Effector memory CD4-positive, alpha-beta T cell (primary cell): ENCODE measurements at regions not wholly inside any gene's neighbourhood (a gene's known extent, or its start where the extent isn't known, plus 50 kb on each side); places are given as distances from the start of the nearest gene placed in this dataset.

Experiments used
- DNase-seq, 3 donors: peaks; one replicate each; pipeline ENCODE4 v3.0.0-alpha.2; 2020
- H3K27ac ChIP-seq: 2 replicates; pipeline ENCODE4 v1.7.0; 2013; ENCODE audit warnings: mild to moderate bottlenecking, low read length, moderate library complexity; ENCODE audit not compliant: insufficient read depth, poor library complexity, severe bottlenecking
- H3K27me3 ChIP-seq: replicated peaks from 2 replicates; pipeline ENCODE4 v1.7.0; 2013; ENCODE audit warnings: mild to moderate bottlenecking, low read length; ENCODE audit not compliant: insufficient read depth, control insufficient read depth, poor library complexity, severe bottlenecking
- H3K36me3 ChIP-seq: 2 replicates; pipeline ENCODE4 v1.7.0; 2013; ENCODE audit warnings: mild to moderate bottlenecking, low read length, moderate library complexity; ENCODE audit not compliant: control insufficient read depth, insufficient read depth
- H3K4me1 ChIP-seq: 2 replicates; pipeline ENCODE4 v1.7.0; 2013; ENCODE audit warnings: low read length, mild to moderate bottlenecking; ENCODE audit not compliant: control insufficient read depth, insufficient read depth, poor library complexity, severe bottlenecking
- H3K4me3 ChIP-seq: 2 replicates; pipeline ENCODE4 v1.7.0; 2013; ENCODE audit warnings: low read length, low read depth, mild to moderate bottlenecking; ENCODE audit not compliant: insufficient read depth, poor library complexity, severe bottlenecking
- H3K9me3 ChIP-seq: 2 replicates; pipeline ENCODE4 v1.7.0; 2013; ENCODE audit warnings: mild to moderate bottlenecking, low read length, moderate library complexity; ENCODE audit not compliant: control insufficient read depth

GRCh38 chr1:82795508-82796149 is 994.9 kb downstream of the ADGRL2 start:
- no peak for DNase-seq
- Histone ChIP-seq H3K4me1 (no peaks in the 10 kb centered on the region), H3K4me3 (no peak overlapping the region), H3K27me3 (no peaks in the 10 kb centered on the region), H3K36me3 (no peaks in the 10 kb centered on the region), H3K27ac (no peak overlapping the region), H3K9me3 (peaks cover 1% of the 10 kb centered on the region)

- H3K36me3 ChIP-seq = no peaks in the 10 kb centered on the region
- H3K27me3 ChIP-seq = no peaks in the 10 kb centered on the region
- H3K4me3 ChIP-seq = no peak overlapping the region
- no peak overlapping the region for H3K27ac ChIP-seq
- no peaks in the 10 kb centered on the region for H3K4me1 ChIP-seq
- peaks cover 5% of the 10 kb centered on the region for H3K9me3 ChIP-seq
- DNase-seq = no peak
Measured at GRCh38 chr1:82792151-82792550, 991.4 kb downstream of the ADGRL2 start.

GRCh38 chr1:82790556-82790955 is 989.8 kb downstream of the ADGRL2 start:
- peaks cover 5% of the 10 kb centered on the region for H3K9me3 ChIP-seq
- H3K36me3 ChIP-seq = no peaks in the 10 kb centered on the region
- H3K27ac ChIP-seq = no peak overlapping the region
- DNase-seq = no peak
- no peaks in the 10 kb centered on the region for H3K4me1 ChIP-seq
- H3K27me3 ChIP-seq = no peaks in the 10 kb centered on the region
- H3K4me3 ChIP-seq = no peak overlapping the region

GRCh38 chr1:82788660-82789059 is 987.9 kb downstream of the ADGRL2 start:
- DNase-seq = no peak
- Histone ChIP-seq H3K27ac (no peak overlapping the region), H3K4me3 (no peak overlapping the region), H3K27me3 (no peaks in the 10 kb centered on the region), H3K9me3 (peaks cover 5% of the 10 kb centered on the region), H3K36me3 (no peaks in the 10 kb centered on the region), H3K4me1 (no peaks in the 10 kb centered on the region)

GRCh38 chr1:82788038-82788437 is 987.3 kb downstream of the ADGRL2 start:
- no peaks in the 10 kb centered on the region for H3K36me3 ChIP-seq
- H3K4me3 ChIP-seq = no peak overlapping the region
- no peaks in the 10 kb centered on the region for H3K4me1 ChIP-seq
- peaks cover 5% of the 10 kb centered on the region for H3K9me3 ChIP-seq
- no peaks in the 10 kb centered on the region for H3K27me3 ChIP-seq
- DNase-seq = no peak
- no peak overlapping the region for H3K27ac ChIP-seq

- Histone ChIP-seq H3K9me3 (peaks cover 5% of the 10 kb centered on the region), H3K4me3 (no peak overlapping the region), H3K36me3 (no peaks in the 10 kb centered on the region), H3K27me3 (no peaks in the 10 kb centered on the region), H3K4me1 (no peaks in the 10 kb centered on the region), H3K27ac (no peak overlapping the region)
- no peak for DNase-seq
Measured at GRCh38 chr1:82786883-82787282, 986.1 kb downstream of the ADGRL2 start.

- Histone ChIP-seq H3K4me1 (no peaks in the 10 kb centered on the region), H3K9me3 (peaks cover 1% of the 10 kb centered on the region), H3K4me3 (no peak overlapping the region), H3K36me3 (no peaks in the 10 kb centered on the region), H3K27me3 (no peaks in the 10 kb centered on the region), H3K27ac (no peak overlapping the region)
- DNase-seq = no peak
Measured at GRCh38 chr1:82785268-82785790, 984.6 kb downstream of the ADGRL2 start.

- no peaks in the 10 kb centered on the region for H3K27me3 ChIP-seq
- no peak overlapping the region for H3K4me3 ChIP-seq
- H3K36me3 ChIP-seq = no peaks in the 10 kb centered on the region
- H3K27ac ChIP-seq = no peak overlapping the region
- H3K9me3 ChIP-seq = no peaks in the 10 kb centered on the region
- H3K4me1 ChIP-seq = no peaks in the 10 kb centered on the region
- no peak for DNase-seq
Measured at GRCh38 chr1:82783044-82783443, 982.3 kb downstream of the ADGRL2 start.

GRCh38 chr1:82782599-82782998 is 981.9 kb downstream of the ADGRL2 start:
- H3K9me3 ChIP-seq = no peaks in the 10 kb centered on the region
- no peak overlapping the region for H3K27ac ChIP-seq
- H3K27me3 ChIP-seq = no peaks in the 10 kb centered on the region
- H3K4me3 ChIP-seq = no peak overlapping the region
- no peaks in the 10 kb centered on the region for H3K36me3 ChIP-seq
- no peak for DNase-seq
- no peaks in the 10 kb centered on the region for H3K4me1 ChIP-seq

GRCh38 chr1:82778612-82779011 is 977.9 kb downstream of the ADGRL2 start:
- Histone ChIP-seq H3K4me3 (no peak overlapping the region), H3K9me3 (no peaks in the 10 kb centered on the region), H3K27ac (no peak overlapping the region), H3K36me3 (no peaks in the 10 kb centered on the region), H3K27me3 (no peaks in the 10 kb centered on the region), H3K4me1 (no peaks in the 10 kb centered on the region)
- no peak for DNase-seq
